ENCODE measurements at regions not wholly inside any gene's neighbourhood (a gene's known extent, or its start where the extent isn't known, plus 50 kb on each side); places are given as distances from the start of the nearest gene placed in this dataset.
A peak's percentile ranks its signal among the peaks of the same experiment; 100 is the strongest.
"Not testable (repeated sequence)": the region's sequence is repeated elsewhere in the genome, so short reads cannot be mapped to it uniquely, and the experiment has no call there.

DNA sequence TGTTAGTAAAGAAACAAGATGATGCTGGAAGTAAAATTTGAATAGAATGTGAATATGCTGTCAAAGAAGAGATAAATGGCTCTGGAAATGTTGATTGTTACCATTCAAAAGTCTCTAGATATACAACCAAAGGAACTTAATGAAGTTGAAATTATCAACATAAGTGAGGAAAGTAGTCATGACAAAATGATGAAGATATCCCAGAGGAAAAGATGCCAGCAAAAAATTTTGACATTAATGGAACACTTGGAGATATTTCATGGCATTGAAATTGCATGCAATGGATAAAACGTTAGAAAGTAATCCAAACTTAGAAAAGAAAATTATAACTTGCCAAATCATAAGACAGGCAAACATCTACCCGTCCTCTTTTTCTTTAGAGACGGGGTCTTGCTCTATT, 154.5 kb upstream of the OLFM3 start:
- 77 to 85% methylated on average over 3 of the region's 3 CpGs for WGBS, 2 donors
- H3K27me3 ChIP-seq, result no peaks in the 10 kb centered on the region
- H3K4me3 ChIP-seq (replicated peaks in 1 of 3), result no peak overlapping the region
- intact Hi-C loops (cut with DNase I), result no loop called here
- no peaks in the 10 kb centered on the region for H3K9me3 ChIP-seq
- H3K36me3 ChIP-seq, result no peaks in the 10 kb centered on the region
- no peak for TF ChIP-seq POLR2A (IDR thresholded peaks at IDR 0.05)
- TF ChIP-seq, protein P1, sequence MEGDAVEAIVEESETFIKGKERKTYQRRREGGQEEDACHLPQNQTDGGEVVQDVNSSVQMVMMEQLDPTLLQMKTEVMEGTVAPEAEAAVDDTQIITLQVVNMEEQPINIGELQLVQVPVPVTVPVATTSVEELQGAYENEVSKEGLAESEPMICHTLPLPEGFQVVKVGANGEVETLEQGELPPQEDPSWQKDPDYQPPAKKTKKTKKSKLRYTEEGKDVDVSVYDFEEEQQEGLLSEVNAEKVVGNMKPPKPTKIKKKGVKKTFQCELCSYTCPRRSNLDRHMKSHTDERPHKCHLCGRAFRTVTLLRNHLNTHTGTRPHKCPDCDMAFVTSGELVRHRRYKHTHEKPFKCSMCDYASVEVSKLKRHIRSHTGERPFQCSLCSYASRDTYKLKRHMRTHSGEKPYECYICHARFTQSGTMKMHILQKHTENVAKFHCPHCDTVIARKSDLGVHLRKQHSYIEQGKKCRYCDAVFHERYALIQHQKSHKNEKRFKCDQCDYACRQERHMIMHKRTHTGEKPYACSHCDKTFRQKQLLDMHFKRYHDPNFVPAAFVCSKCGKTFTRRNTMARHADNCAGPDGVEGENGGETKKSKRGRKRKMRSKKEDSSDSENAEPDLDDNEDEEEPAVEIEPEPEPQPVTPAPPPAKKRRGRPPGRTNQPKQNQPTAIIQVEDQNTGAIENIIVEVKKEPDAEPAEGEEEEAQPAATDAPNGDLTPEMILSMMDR (IDR thresholded peaks at IDR 0.05), result no peak
- no peak overlapping the region for H3K27ac ChIP-seq
- no peak for DNase-seq
- no peaks in the 10 kb centered on the region for H3K4me1 ChIP-seq

DNA sequence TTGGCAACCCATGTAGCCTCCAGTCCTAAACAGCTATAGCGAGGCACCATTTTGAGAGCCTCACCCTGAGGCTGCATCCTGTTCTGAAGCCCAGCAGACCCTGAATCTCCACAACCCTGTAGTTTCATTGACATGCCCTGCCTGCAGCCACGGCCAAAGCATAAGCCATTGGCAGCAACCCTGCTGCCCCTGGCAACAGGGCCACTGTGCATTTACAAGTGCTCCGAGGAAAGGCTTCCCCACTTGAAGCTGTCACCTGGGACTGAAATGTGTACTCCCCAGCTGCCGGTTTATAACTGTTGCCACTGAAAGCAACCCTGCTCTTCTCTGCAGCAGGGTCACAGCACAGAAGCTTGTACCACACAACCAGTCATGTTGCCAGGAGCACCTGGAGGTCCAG, 124.2 kb upstream of the OLFM3 start:
- Histone ChIP-seq H3K9me3 (no peaks in the 10 kb centered on the region), H3K4me1 (no peaks in the 10 kb centered on the region), H3K36me3 (no peaks in the 10 kb centered on the region), H3K27ac (no peak overlapping the region), H3K4me3 (replicated peaks in 1 of 3) (no peak overlapping the region), H3K27me3 (no peaks in the 10 kb centered on the region)
- 31 to 47% methylated on average over 3 to 4 of the region's 4 CpGs for WGBS, 2 donors
- no peak for TF ChIP-seq POLR2A (IDR thresholded peaks at IDR 0.05)
- TF ChIP-seq, protein P1 (IDR thresholded peaks at IDR 0.05), result no peak
- intact Hi-C loops (cut with DNase I), result no loop called here
- DNase-seq, result peak; percentile 47 to 62

DNA sequence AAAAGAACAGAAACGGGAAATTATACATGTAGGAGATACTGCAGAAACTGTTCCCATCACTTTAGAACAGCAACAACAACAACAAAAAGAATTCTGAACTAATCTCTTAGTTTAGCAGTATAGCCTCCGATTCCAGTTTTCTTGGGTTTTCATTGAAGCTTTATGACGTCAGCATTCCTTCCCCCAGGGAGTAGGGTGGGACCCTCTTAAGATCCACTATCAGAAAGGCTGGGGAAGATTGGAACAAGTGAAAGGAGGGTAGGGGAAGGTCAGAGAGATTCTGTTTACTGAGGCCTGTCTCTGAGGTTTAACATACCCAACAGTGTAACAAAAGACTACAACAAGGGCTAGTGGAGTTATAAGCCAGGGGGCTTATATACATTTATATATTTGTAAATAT, 121.4 kb upstream of the OLFM3 start:
- intact Hi-C loops (cut with DNase I), result no loop called here
- Histone ChIP-seq H3K4me3 (replicated peaks in 1 of 3) (no peak overlapping the region), H3K9me3 (no peaks in the 10 kb centered on the region), H3K27me3 (no peaks in the 10 kb centered on the region), H3K36me3 (no peaks in the 10 kb centered on the region), H3K4me1 (no peaks in the 10 kb centered on the region), H3K27ac (no peak overlapping the region)
- TF ChIP-seq, protein P1 (IDR thresholded peaks at IDR 0.05), result no peak
- no peak for TF ChIP-seq POLR2A (IDR thresholded peaks at IDR 0.05)
- no peak for DNase-seq
- WGBS, 2 donors, result 48 to 78% methylated on average over 3 of the region's 3 CpGs

DNA sequence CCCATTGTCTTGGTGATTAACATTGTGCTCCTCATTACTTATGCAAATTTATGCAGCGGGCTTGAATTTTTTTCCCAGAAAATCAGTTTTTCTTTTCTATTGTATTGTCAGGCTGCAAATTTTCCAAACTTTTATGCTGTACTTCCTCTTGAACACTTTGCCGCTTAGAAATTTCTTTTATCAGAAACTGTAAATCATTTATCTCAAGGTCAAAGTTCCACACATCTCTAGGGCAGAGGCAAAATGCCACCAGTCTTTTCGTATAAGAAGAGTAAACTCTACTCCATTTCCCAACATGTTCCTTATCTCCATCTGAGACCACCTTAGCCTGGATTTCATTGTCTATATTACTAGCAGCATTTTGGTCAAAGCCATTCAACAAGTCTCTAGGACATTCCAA, 113.9 kb upstream of the OLFM3 start:
- no peaks in the 10 kb centered on the region for H3K36me3 ChIP-seq
- WGBS, 2 donors, result 75 to 77% methylated on average over 3 of the region's 3 CpGs
- no peak for DNase-seq
- no peak overlapping the region for H3K4me3 ChIP-seq (replicated peaks in 1 of 3)
- H3K27ac ChIP-seq, result no peak overlapping the region
- H3K9me3 ChIP-seq, result no peaks in the 10 kb centered on the region
- intact Hi-C loops (cut with DNase I), result no loop called here
- TF ChIP-seq, protein P1 (IDR thresholded peaks at IDR 0.05), result no peak
- TF ChIP-seq POLR2A (IDR thresholded peaks at IDR 0.05), result no peak
- no peaks in the 10 kb centered on the region for H3K4me1 ChIP-seq
- H3K27me3 ChIP-seq, result no peaks in the 10 kb centered on the region

DNA sequence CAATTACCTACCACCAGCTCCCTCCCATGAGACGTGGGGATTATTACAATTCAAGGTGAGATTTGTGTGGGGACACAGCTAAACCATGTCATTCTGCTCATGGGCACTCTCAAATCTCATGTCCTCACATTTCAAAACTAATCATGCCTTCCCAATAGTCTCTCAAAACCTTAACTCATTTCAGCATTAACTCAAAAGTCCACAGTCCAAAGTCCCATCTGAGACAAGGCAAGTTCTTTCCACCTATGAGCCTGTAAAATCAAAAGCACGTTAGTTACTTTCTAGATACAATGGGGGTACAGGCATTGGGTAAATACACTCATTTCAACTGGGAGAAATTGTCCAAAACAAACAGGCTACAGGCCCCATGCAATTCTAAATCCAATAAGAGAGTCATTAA, 112.8 kb upstream of the OLFM3 start:
- H3K4me3 ChIP-seq (replicated peaks in 1 of 3); H3K36me3 ChIP-seq; intact Hi-C loops (cut with DNase I); H3K4me1 ChIP-seq; H3K27me3 ChIP-seq; DNase-seq; H3K9me3 ChIP-seq; H3K27ac ChIP-seq: not testable (repeated sequence)
- WGBS, 2 donors, result 78 to 89% methylated on average over 2 of the region's 2 CpGs

DNA sequence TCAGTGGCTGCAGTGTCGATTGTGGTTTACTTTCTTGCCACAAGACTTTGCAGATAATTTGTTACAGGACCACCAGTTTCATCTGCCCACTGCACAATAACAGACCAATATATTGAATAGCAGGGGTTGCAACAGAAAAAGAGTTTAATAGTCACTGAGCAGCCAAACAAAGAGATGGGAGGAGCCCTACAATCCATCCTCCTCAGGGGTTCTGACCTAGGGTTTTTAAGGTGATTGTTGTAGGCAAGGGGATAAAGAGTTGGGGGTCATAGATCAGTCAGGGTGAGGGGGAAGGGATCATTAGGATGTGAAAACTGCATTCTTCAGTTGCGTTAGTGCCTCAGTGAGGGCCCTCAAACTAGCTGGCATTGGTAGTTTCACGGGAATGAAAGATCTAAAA, 110.7 kb upstream of the OLFM3 start:
- Histone ChIP-seq H3K27me3 (no peaks in the 10 kb centered on the region), H3K9me3 (no peaks in the 10 kb centered on the region), H3K4me1 (peaks cover 6 to 12% of the 10 kb centered on the region in 2 donors), H3K4me3 (replicated peaks in 1 of 3) (no peak overlapping the region), H3K36me3 (no peaks in the 10 kb centered on the region), H3K27ac (no peak overlapping the region)
- TF ChIP-seq POLR2A (IDR thresholded peaks at IDR 0.05), result no peak
- TF ChIP-seq, protein P1 (IDR thresholded peaks at IDR 0.05), result no peak
- intact Hi-C loops (cut with DNase I), result no loop called here
- no peak for DNase-seq
- WGBS, 2 donors, result 70 to 75% methylated on average over 3 of the region's 3 CpGs
